Karpas-422 (cell line): ENCODE measurements at regions not wholly inside any gene's neighbourhood (a gene's known extent, or its start where the extent isn't known, plus 50 kb on each side); places are given as distances from the start of the nearest gene placed in this dataset.
"Not testable (repeated sequence)": the region's sequence is repeated elsewhere in the genome, so short reads cannot be mapped to it uniquely, and the experiment has no call there.

Source experiments
- DNase-seq: peaks from one replicate; pipeline ENCODE4 v3.0.0-alpha.2; 2015
- H2AFZ ChIP-seq: fragments of 200-600 bp; sonication (generic); 2 replicates; pipeline ENCODE4 v1.6.1; 2014; ENCODE audit warnings: antibody characterized with exemption, low read length, mixed read lengths
- H3K27ac ChIP-seq: fragments of 200-600 bp; sonication (generic); 2 replicates; pipeline ENCODE4 v1.5.1; 2014; ENCODE audit warnings: mild to moderate bottlenecking, low read length, moderate library complexity
- H3K27me3 ChIP-seq: fragments of 200-600 bp; sonication (generic); 2 replicates; pipeline ENCODE4 v1.6.1; 2014; ENCODE audit warnings: low read length, mixed read lengths
- H3K36me3 ChIP-seq: fragments of 200-600 bp; sonication (generic); 2 replicates; pipeline ENCODE4 v1.6.1; 2014; ENCODE audit warnings: low read length, mixed read lengths; ENCODE audit not compliant: insufficient read depth
- H3K4me1 ChIP-seq: fragments of 200-600 bp; sonication (generic); 2 replicates; pipeline ENCODE4 v1.6.1; 2014; ENCODE audit warnings: mild to moderate bottlenecking, low read length, mixed read lengths
- H3K4me2 ChIP-seq: fragments of 200-600 bp; sonication (generic); 2 replicates; pipeline ENCODE4 v1.6.1; 2014; ENCODE audit warnings: low read length, low read depth, mild to moderate bottlenecking; ENCODE audit not compliant: poor library complexity, severe bottlenecking
- H3K4me3 ChIP-seq: fragments of 200-600 bp; sonication (generic); 2 replicates; pipeline ENCODE4 v1.5.1; 2014; ENCODE audit warnings: mild to moderate bottlenecking, antibody characterized with exemption, low read length, mixed read lengths
- H3K79me2 ChIP-seq: fragments of 200-600 bp; sonication (generic); 2 replicates; pipeline ENCODE4 v1.6.1; 2014; ENCODE audit warnings: mild to moderate bottlenecking, low read length, mixed read lengths
- H3K9ac ChIP-seq: fragments of 200-600 bp; sonication (generic); 2 replicates; pipeline ENCODE4 v1.6.0; 2014; ENCODE audit warnings: low read length
- H3K9me2 ChIP-seq: fragments of 200-600 bp; sonication (generic), shearing (Covaris generic); replicated peaks from 2 replicates; pipeline ENCODE4 v1.6.0; 2014; ENCODE audit warnings: mild to moderate bottlenecking, low read length, moderate library complexity; ENCODE audit not compliant: insufficient read depth
- H3K9me3 ChIP-seq: fragments of 300-700, 200-600 bp; sonication (generic); 2 replicates; pipeline ENCODE4 v1.6.1; 2014; ENCODE audit warnings: low read length, mixed read lengths
- H4K20me1 ChIP-seq: fragments of 200-600 bp; sonication (generic); 2 replicates; pipeline ENCODE4 v1.6.1; 2014; ENCODE audit warnings: mild to moderate bottlenecking, antibody characterized with exemption, low read length, low read depth; ENCODE audit not compliant: insufficient read depth

DNA sequence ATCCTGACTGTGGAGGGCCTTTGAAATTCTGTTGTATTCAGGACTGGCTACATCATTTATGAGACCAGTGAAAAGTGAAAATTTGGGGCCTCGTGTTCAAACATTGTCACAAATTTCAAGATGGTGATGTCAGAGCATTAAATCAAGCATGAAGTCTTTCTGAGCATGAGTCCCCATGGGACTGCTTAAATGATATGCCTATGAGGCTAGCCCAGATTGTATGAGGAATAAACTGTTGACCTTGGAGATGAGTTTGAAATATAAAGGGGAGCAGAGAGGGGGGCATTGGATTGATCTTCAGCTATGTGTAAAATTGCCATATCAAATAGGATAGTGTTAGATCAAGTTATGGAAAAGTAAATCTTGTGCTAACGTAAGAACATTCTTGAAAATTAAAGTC, 230.0 kb downstream of the SPANXN3 start:
- Histone ChIP-seq H3K9me2 (no peaks in the 10 kb centered on the region), H3K27me3 (no peaks in the 10 kb centered on the region), H3K9me3 (peaks cover 25% of the 10 kb centered on the region), H3K9ac (no peak overlapping the region), H3K4me1 (no peaks in the 10 kb centered on the region), H3K4me2 (no peak overlapping the region), H4K20me1 (no peaks in the 10 kb centered on the region), H3K4me3 (no peak overlapping the region), H3K27ac (no peak overlapping the region), H2AFZ (no peak overlapping the region), H3K36me3 (no peaks in the 10 kb centered on the region), H3K79me2 (no peaks in the 10 kb centered on the region)
- no peak for DNase-seq

GRCh38 chrX:143270317-143270716, 244.6 kb downstream of the SPANXN4 start:
- Histone ChIP-seq H2AFZ (no peak overlapping the region), H3K4me2 (no peak overlapping the region), H3K27ac (no peak overlapping the region), H3K9ac (no peak overlapping the region), H3K36me3 (no peaks in the 10 kb centered on the region; the same call in 1 of the 2 replicates), H3K9me3 (peaks cover 29% of the 10 kb centered on the region), H3K4me1 (no peaks in the 10 kb centered on the region), H3K9me2 (no peaks in the 10 kb centered on the region), H3K27me3 (no peaks in the 10 kb centered on the region), H4K20me1 (no peaks in the 10 kb centered on the region), H3K4me3 (no peak overlapping the region), H3K79me2 (no peaks in the 10 kb centered on the region)
- DNase-seq, result no peak

DNA sequence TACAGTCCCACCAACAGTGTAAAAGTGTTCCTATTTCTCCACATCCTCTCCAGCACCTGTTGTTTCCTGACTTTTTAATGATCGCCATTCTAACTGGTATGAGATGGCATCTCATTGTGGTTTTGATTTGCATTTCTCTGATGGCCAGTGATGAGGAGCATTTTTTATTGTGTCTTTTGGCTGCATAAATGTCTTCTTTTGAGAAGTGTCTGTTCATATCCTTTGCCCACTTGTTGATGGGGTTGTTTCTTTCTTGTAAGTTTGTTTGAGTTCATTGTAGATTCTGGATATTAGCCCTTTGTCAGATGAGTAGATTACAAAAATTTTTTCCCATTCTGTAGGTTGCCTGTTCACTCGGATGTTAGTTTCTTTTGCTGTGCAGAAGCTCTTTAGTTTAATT, 218.9 kb downstream of the SPANXN4 start:
- H3K9me2 ChIP-seq, H3K79me2 ChIP-seq, H3K9ac ChIP-seq, H3K27ac ChIP-seq, H3K4me2 ChIP-seq, H3K27me3 ChIP-seq, DNase-seq, H2AFZ ChIP-seq, H3K4me3 ChIP-seq, H3K4me1 ChIP-seq, H4K20me1 ChIP-seq, H3K36me3 ChIP-seq: not testable (repeated sequence)
- peaks cover 18% of the 10 kb centered on the region for H3K9me3 ChIP-seq

DNA sequence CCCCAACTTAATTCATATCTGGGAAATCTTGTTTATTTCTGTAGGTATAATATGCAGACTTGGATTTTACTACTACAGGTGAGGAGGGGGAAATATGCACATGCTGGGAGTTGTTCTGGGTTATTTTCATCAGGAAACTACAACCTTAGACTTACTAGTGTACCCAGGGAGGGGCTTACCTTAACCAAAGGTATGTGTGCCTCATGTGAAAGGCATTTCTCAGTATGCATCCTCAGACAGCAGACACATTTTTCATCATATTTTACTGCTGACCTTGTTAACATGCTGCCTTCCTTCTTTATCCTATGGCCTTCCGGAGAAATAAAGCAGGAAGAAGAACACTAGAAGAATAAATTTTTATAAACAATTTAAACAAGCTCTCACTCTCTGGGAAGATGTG, 214.9 kb downstream of the SPANXN4 start:
- Histone ChIP-seq H3K79me2 (no peaks in the 10 kb centered on the region), H4K20me1 (no peaks in the 10 kb centered on the region), H3K27ac (no peak overlapping the region), H3K9ac (no peak overlapping the region), H3K4me2 (no peak overlapping the region), H3K4me3 (no peak overlapping the region), H3K9me3 (peaks cover 13% of the 10 kb centered on the region), H3K9me2 (no peaks in the 10 kb centered on the region), H3K36me3 (no peaks in the 10 kb centered on the region), H3K27me3 (no peaks in the 10 kb centered on the region), H3K4me1 (no peaks in the 10 kb centered on the region), H2AFZ (no peak overlapping the region)
- DNase-seq, result no peak

DNA sequence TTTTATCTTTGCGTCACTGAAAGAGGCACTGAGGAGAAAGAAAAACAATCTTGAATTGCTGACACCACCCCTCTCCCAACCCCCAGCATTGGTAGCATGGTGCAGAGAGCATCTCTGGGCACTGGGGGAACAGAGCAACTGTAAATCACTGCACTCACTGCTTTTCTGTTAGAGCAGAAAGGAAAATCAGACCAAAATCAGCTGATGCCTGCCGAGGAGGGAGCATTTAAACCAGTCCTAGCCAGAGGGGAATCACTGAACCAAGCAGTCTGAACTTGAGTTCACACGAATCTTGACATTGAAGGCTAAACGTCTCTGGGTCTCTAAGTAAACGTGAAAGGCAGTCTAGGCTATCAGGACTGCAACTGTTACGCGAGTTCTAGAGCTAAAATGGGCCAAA, 205.8 kb downstream of the SPANXN4 start:
- Histone ChIP-seq H4K20me1 (no peaks in the 10 kb centered on the region), H3K4me1 (no peaks in the 10 kb centered on the region), H3K79me2 (no peaks in the 10 kb centered on the region), H3K9ac (no peak overlapping the region), H2AFZ (no peak overlapping the region), H3K4me2 (no peak overlapping the region), H3K4me3 (no peak overlapping the region), H3K9me3 (peaks cover 20% of the 10 kb centered on the region), H3K27me3 (no peaks in the 10 kb centered on the region), H3K9me2 (no peaks in the 10 kb centered on the region), H3K36me3 (no peaks in the 10 kb centered on the region), H3K27ac (no peak overlapping the region)
- DNase-seq, result no peak

DNA sequence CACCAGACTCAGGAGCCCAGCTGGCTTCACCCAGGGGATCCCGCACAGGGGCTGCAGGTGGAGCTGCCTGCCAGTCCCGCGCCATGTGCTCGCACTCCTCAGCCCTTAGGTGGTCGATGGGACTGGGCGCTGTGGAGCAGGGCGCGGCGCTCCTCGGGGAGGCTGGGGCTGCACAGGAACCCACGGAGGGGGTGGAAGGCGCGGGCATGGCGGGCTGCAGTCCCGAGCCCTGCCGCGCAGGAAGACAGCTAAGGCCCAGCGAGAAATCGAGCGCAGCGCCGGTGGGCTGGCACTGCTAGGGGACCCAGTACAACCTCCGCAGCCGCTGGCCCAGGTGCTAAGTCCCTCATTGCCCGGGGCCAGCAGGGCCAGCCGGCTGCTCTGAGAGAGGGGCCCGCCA, 202.9 kb downstream of the SPANXN4 start:
- DNase-seq, H3K4me3 ChIP-seq, H3K36me3 ChIP-seq, H3K4me1 ChIP-seq, H3K9me2 ChIP-seq, H4K20me1 ChIP-seq, H2AFZ ChIP-seq, H3K79me2 ChIP-seq, H3K4me2 ChIP-seq, H3K27ac ChIP-seq, H3K9ac ChIP-seq, H3K27me3 ChIP-seq: not testable (repeated sequence)
- peaks cover 35% of the 10 kb centered on the region for H3K9me3 ChIP-seq

- Histone ChIP-seq H3K4me2 (no peak overlapping the region), H3K9ac (no peak overlapping the region), H3K4me1 (no peaks in the 10 kb centered on the region), H2AFZ (no peak overlapping the region), H3K9me3 (peaks cover 24% of the 10 kb centered on the region), H3K4me3 (no peak overlapping the region), H4K20me1 (no peaks in the 10 kb centered on the region), H3K27me3 (no peaks in the 10 kb centered on the region), H3K36me3 (no peaks in the 10 kb centered on the region), H3K9me2 (no peaks in the 10 kb centered on the region), H3K27ac (no peak overlapping the region), H3K79me2 (no peaks in the 10 kb centered on the region)
- DNase-seq, result no peak
These were observed 181.2 kb downstream of the SPANXN4 start for GRCh38 chrX:143206966-143207365.

GRCh38 chrX:143171703-143172102, 146.0 kb downstream of the SPANXN4 start:
- DNase-seq, result no peak
- no peaks in the 10 kb centered on the region for H3K4me1 ChIP-seq

GRCh38 chrX:143165778-143166177, 140.1 kb downstream of the SPANXN4 start:
- H3K9me2 ChIP-seq, result no peaks in the 10 kb centered on the region
- H3K4me3 ChIP-seq, result no peak overlapping the region
- no peaks in the 10 kb centered on the region for H3K79me2 ChIP-seq
- H3K9me3 ChIP-seq, result peaks cover 35% of the 10 kb centered on the region
- H3K4me2 ChIP-seq, result no peak overlapping the region
- no peaks in the 10 kb centered on the region for H3K27me3 ChIP-seq
- no peak overlapping the region for H3K27ac ChIP-seq
- H3K4me1 ChIP-seq, result no peaks in the 10 kb centered on the region
- H3K9ac ChIP-seq, result no peak overlapping the region
- no peaks in the 10 kb centered on the region for H4K20me1 ChIP-seq
- no peak overlapping the region for H2AFZ ChIP-seq
- no peaks in the 10 kb centered on the region for H3K36me3 ChIP-seq
- DNase-seq, result no peak

More at GRCh38 chrX:143171703-143172102, 146.0 kb downstream of the SPANXN4 start:
- Histone ChIP-seq H3K9me3 (peaks cover 26% of the 10 kb centered on the region), H2AFZ (no peak overlapping the region), H3K27me3 (no peaks in the 10 kb centered on the region), H4K20me1 (no peaks in the 10 kb centered on the region), H3K4me3 (no peak overlapping the region), H3K36me3 (no peaks in the 10 kb centered on the region), H3K9me2 (no peaks in the 10 kb centered on the region), H3K9ac (no peak overlapping the region), H3K79me2 (no peaks in the 10 kb centered on the region), H3K4me2 (no peak overlapping the region), H3K27ac (no peak overlapping the region)
